Occipital lobe (tissue), 1 donor: ENCODE measurements at regions not wholly inside any gene's neighbourhood (a gene's known extent, or its start where the extent isn't known, plus 50 kb on each side); places are given as distances from the start of the nearest gene placed in this dataset.

Experiments
- DNase-seq: peaks from one replicate; lab custom pipeline; 2025; lab: John Stamatoyannopoulos, UW

- DNase-seq = no peak
Measured at GRCh38 chr7:85449478-85449877, 262.6 kb upstream of the SEMA3D start.

GRCh38 chr7:85447004-85447403 lies 260.1 kb upstream of the SEMA3D start:
- no peak for DNase-seq

GRCh38 chr7:85426487-85426960 lies 239.7 kb upstream of the SEMA3D start:
- DNase-seq = no peak

GRCh38 chr7:85424298-85424697 lies 237.4 kb upstream of the SEMA3D start:
- no peak for DNase-seq

- DNase-seq = no peak
Measured at GRCh38 chr7:85423209-85423895, 236.5 kb upstream of the SEMA3D start.

GRCh38 chr7:85415743-85416142 lies 228.9 kb upstream of the SEMA3D start:
- no peak for DNase-seq

GRCh38 chr7:85413718-85414117 lies 226.9 kb upstream of the SEMA3D start:
- DNase-seq = no peak

GRCh38 chr7:85412912-85413311 lies 226.1 kb upstream of the SEMA3D start:
- no peak for DNase-seq

- no peak for DNase-seq
Measured at GRCh38 chr7:85407391-85407790, 220.5 kb upstream of the SEMA3D start.

- no peak for DNase-seq
Measured at GRCh38 chr7:85405016-85405902, 218.4 kb upstream of the SEMA3D start.

- DNase-seq = no peak
Measured at GRCh38 chr7:85396676-85397075, 209.8 kb upstream of the SEMA3D start.

- DNase-seq = no peak
Measured at GRCh38 chr7:85392789-85393188, 205.9 kb upstream of the SEMA3D start.

GRCh38 chr7:85392326-85392725 lies 205.5 kb upstream of the SEMA3D start:
- no peak for DNase-seq

GRCh38 chr7:85386460-85386859 lies 199.6 kb upstream of the SEMA3D start:
- no peak for DNase-seq

GRCh38 chr7:85384392-85384791 lies 197.5 kb upstream of the SEMA3D start:
- DNase-seq = no peak

- no peak for DNase-seq
Measured at GRCh38 chr7:85381212-85381611, 194.4 kb upstream of the SEMA3D start.

- no peak for DNase-seq
Measured at GRCh38 chr7:85376589-85376988, 189.7 kb upstream of the SEMA3D start.

GRCh38 chr7:85356916-85357315 lies 170.1 kb upstream of the SEMA3D start:
- DNase-seq = no peak

GRCh38 chr7:85343484-85343883 lies 156.6 kb upstream of the SEMA3D start:
- no peak for DNase-seq

- DNase-seq = no peak
Measured at GRCh38 chr7:85342781-85343180, 155.9 kb upstream of the SEMA3D start.

- DNase-seq = no peak
Measured at GRCh38 chr7:85341973-85342372, 155.1 kb upstream of the SEMA3D start.

GRCh38 chr7:85341121-85341520 lies 154.3 kb upstream of the SEMA3D start:
- no peak for DNase-seq

GRCh38 chr7:85336086-85336485 lies 149.2 kb upstream of the SEMA3D start:
- DNase-seq = no peak
